Stimulated activated memory B cell treated with anti-CD40 and anti-IgM and Interleukin-4, amounts not matched to agents 10 μg/mL and 1 μg/mL and 100 μg/mL, for 72 hours (primary cell): ENCODE measurements at regions not wholly inside any gene's neighbourhood (a gene's known extent, or its start where the extent isn't known, plus 50 kb on each side); places are given as distances from the start of the nearest gene placed in this dataset.
A peak's percentile ranks its signal among the peaks of the same experiment; 100 is the strongest.
"Not testable (repeated sequence)": the region's sequence is repeated elsewhere in the genome, so short reads cannot be mapped to it uniquely, and the experiment has no call there.

Source experiments
- ATAC-seq: fragments of 150-1000 bp; cut with Tn5 transposase; 2 replicates; pipeline ENCODE4 v1.10.0; 2021
- H3K27ac Mint-ChIP-seq: one replicate; pipeline ENCODE4 v1.8.0; 2022; ENCODE audit warnings: mild to moderate bottlenecking, mixed read lengths
- H3K27me3 Mint-ChIP-seq: one replicate; pipeline ENCODE4 v1.8.0; 2022; ENCODE audit warnings: mixed read lengths
- H3K36me3 Mint-ChIP-seq: one replicate; pipeline ENCODE4 v1.8.0; 2022; ENCODE audit warnings: mixed read lengths
- H3K4me1 Mint-ChIP-seq: one replicate; pipeline ENCODE4 v1.8.0; 2022; ENCODE audit warnings: mixed read lengths
- H3K4me3 Mint-ChIP-seq: one replicate; pipeline ENCODE4 v1.8.0; 2022; ENCODE audit warnings: mild to moderate bottlenecking, moderate library complexity, mixed read lengths
- H3K9me3 Mint-ChIP-seq: one replicate; pipeline ENCODE4 v1.8.0; 2022; ENCODE audit warnings: mixed read lengths

GRCh38 chr21:8377093-8377841 is 2144.1 kb upstream of the TPTE start:
- not testable (repeated sequence) for H3K27me3 Mint-ChIP-seq, H3K4me3 Mint-ChIP-seq, H3K27ac Mint-ChIP-seq, H3K36me3 Mint-ChIP-seq, H3K9me3 Mint-ChIP-seq, H3K4me1 Mint-ChIP-seq
- ATAC-seq: peak; percentile 88

GRCh38 chr21:8380419-8381079 is 2140.8 kb upstream of the TPTE start:
- not testable (repeated sequence) for H3K4me1 Mint-ChIP-seq, H3K4me3 Mint-ChIP-seq, H3K36me3 Mint-ChIP-seq, H3K27ac Mint-ChIP-seq, H3K9me3 Mint-ChIP-seq, H3K27me3 Mint-ChIP-seq
- peak; percentile 61 for ATAC-seq

- not testable (repeated sequence) for H3K4me1 Mint-ChIP-seq, H3K27ac Mint-ChIP-seq, H3K27me3 Mint-ChIP-seq, H3K9me3 Mint-ChIP-seq, H3K36me3 Mint-ChIP-seq, H3K4me3 Mint-ChIP-seq
- ATAC-seq: peak; percentile 100
Observed at GRCh38 chr21:8388169-8388939, 2133.0 kb upstream of the TPTE start.

GRCh38 chr21:8388940-8389238 is 2132.5 kb upstream of the TPTE start:
- H3K36me3 Mint-ChIP-seq, ATAC-seq, H3K4me1 Mint-ChIP-seq, H3K4me3 Mint-ChIP-seq, H3K27ac Mint-ChIP-seq, H3K27me3 Mint-ChIP-seq, H3K9me3 Mint-ChIP-seq: not testable (repeated sequence)

- H3K27ac Mint-ChIP-seq: not testable (repeated sequence)
Observed at GRCh38 chr21:8390550-8391171, 2130.7 kb upstream of the TPTE start.

GRCh38 chr21:8394380-8394779 is 2127.0 kb upstream of the TPTE start:
- not testable (repeated sequence) for H3K27ac Mint-ChIP-seq, H3K4me1 Mint-ChIP-seq, H3K9me3 Mint-ChIP-seq, ATAC-seq, H3K27me3 Mint-ChIP-seq, H3K36me3 Mint-ChIP-seq, H3K4me3 Mint-ChIP-seq

More at GRCh38 chr21:8390550-8391171, 2130.7 kb upstream of the TPTE start:
- H3K9me3 Mint-ChIP-seq, ATAC-seq, H3K27me3 Mint-ChIP-seq, H3K36me3 Mint-ChIP-seq, H3K4me1 Mint-ChIP-seq, H3K4me3 Mint-ChIP-seq: not testable (repeated sequence)

GRCh38 chr21:8395992-8396391 is 2125.4 kb upstream of the TPTE start:
- ATAC-seq, H3K36me3 Mint-ChIP-seq, H3K9me3 Mint-ChIP-seq, H3K4me3 Mint-ChIP-seq, H3K27me3 Mint-ChIP-seq, H3K27ac Mint-ChIP-seq, H3K4me1 Mint-ChIP-seq: not testable (repeated sequence)

- not testable (repeated sequence) for H3K9me3 Mint-ChIP-seq, ATAC-seq, H3K27ac Mint-ChIP-seq, H3K4me1 Mint-ChIP-seq, H3K4me3 Mint-ChIP-seq, H3K27me3 Mint-ChIP-seq, H3K36me3 Mint-ChIP-seq
Observed at GRCh38 chr21:8398870-8399437, 2122.4 kb upstream of the TPTE start.

GRCh38 chr21:8399866-8400265 is 2121.5 kb upstream of the TPTE start:
- not testable (repeated sequence) for H3K27ac Mint-ChIP-seq, H3K9me3 Mint-ChIP-seq, H3K36me3 Mint-ChIP-seq, H3K4me1 Mint-ChIP-seq, H3K4me3 Mint-ChIP-seq, H3K27me3 Mint-ChIP-seq
- ATAC-seq: peak; percentile 73

GRCh38 chr21:8401799-8402198 is 2119.6 kb upstream of the TPTE start:
- ATAC-seq: peak; percentile 50
- not testable (repeated sequence) for H3K9me3 Mint-ChIP-seq, H3K4me3 Mint-ChIP-seq, H3K4me1 Mint-ChIP-seq, H3K36me3 Mint-ChIP-seq, H3K27ac Mint-ChIP-seq, H3K27me3 Mint-ChIP-seq

- H3K4me1 Mint-ChIP-seq, H3K36me3 Mint-ChIP-seq, H3K27me3 Mint-ChIP-seq, ATAC-seq, H3K9me3 Mint-ChIP-seq, H3K4me3 Mint-ChIP-seq, H3K27ac Mint-ChIP-seq: not testable (repeated sequence)
Observed at GRCh38 chr21:8406331-8406730, 2115.1 kb upstream of the TPTE start.

GRCh38 chr21:8411139-8411671 is 2110.2 kb upstream of the TPTE start:
- H3K4me3 Mint-ChIP-seq: peak overlapping the region; percentile 1
- not testable (repeated sequence) for H3K27me3 Mint-ChIP-seq, H3K4me1 Mint-ChIP-seq

GRCh38 chr21:8419925-8420560 is 2101.3 kb upstream of the TPTE start:
- H3K27me3 Mint-ChIP-seq: peaks cover 12% of the 10 kb centered on the region
- ATAC-seq: peak; percentile 94
- not testable (repeated sequence) for H3K4me3 Mint-ChIP-seq, H3K9me3 Mint-ChIP-seq, H3K36me3 Mint-ChIP-seq, H3K27ac Mint-ChIP-seq, H3K4me1 Mint-ChIP-seq

More at GRCh38 chr21:8411139-8411671, 2110.2 kb upstream of the TPTE start:
- ATAC-seq: peak; percentile 49
- not testable (repeated sequence) for H3K9me3 Mint-ChIP-seq, H3K36me3 Mint-ChIP-seq
- peak overlapping the region; percentile 71 for H3K27ac Mint-ChIP-seq

- H3K4me1 Mint-ChIP-seq, H3K4me3 Mint-ChIP-seq, H3K9me3 Mint-ChIP-seq: not testable (repeated sequence)
Observed at GRCh38 chr21:8427790-8428667, 2093.4 kb upstream of the TPTE start.

More at GRCh38 chr21:8427790-8428667, 2093.4 kb upstream of the TPTE start:
- not testable (repeated sequence) for H3K27me3 Mint-ChIP-seq, H3K27ac Mint-ChIP-seq, H3K36me3 Mint-ChIP-seq
- peak; percentile 78 for ATAC-seq
